Prostate gland (tissue), 2 donors: ENCODE measurements at regions not wholly inside any gene's neighbourhood (a gene's known extent, or its start where the extent isn't known, plus 50 kb on each side); places are given as distances from the start of the nearest gene placed in this dataset.

ENCODE experiments used
- CTCF ChIP-seq, 4 experiments: fragments of 200-600 bp in 2 of 4; fragments of 450-650 bp in 2 of 4; sonication (generic) in 2 of 4; IDR thresholded peaks; 1 replicate in 3 of 4; 2 replicates in 1 of 4; pipeline ENCODE4 v1.5.1; 2016 to 2019; ENCODE audit warnings: antibody characterized with exemption in 4 of 4, mild to moderate bottlenecking in 2 of 4, moderate library complexity in 2 of 4
- POLR2AphosphoS5 ChIP-seq: sonication (generic); formaldehyde crosslinking; IDR thresholded peaks from one replicate; pipeline ENCODE4 v1.6.1; 2017; ENCODE audit warnings: antibody characterized with exemption

GRCh38 chr5:68046445-68046844 lies 169.1 kb upstream of the PIK3R1 start:
- TF ChIP-seq CTCF (IDR thresholded peaks at IDR 0.05) (no peak), POLR2AphosphoS5 (no peak)
